Neural progenitor cell (in vitro differentiated cells): ENCODE measurements at regions not wholly inside any gene's neighbourhood (a gene's known extent, or its start where the extent isn't known, plus 50 kb on each side); places are given as distances from the start of the nearest gene placed in this dataset.

ENCODE experiments used
- DNase-seq: peaks from one replicate; pipeline ENCODE4 v3.0.0-alpha.2; 2016; ENCODE audit warnings: low spot score
- H2AFZ ChIP-seq: fragments of 200-600 bp; sonication (generic); replicated peaks from 2 replicates; pipeline ENCODE4 v1.6.1; 2016; ENCODE audit warnings: antibody characterized with exemption
- H3F3A ChIP-seq: fragments of 200-600 bp; sonication (generic); 2 replicates; pipeline ENCODE4 v1.6.1; 2016; ENCODE audit warnings: antibody characterized with exemption, low read depth
- H3K27ac ChIP-seq: fragments of 200-600 bp; sonication (generic); 2 replicates; pipeline ENCODE4 v1.5.1; 2016; ENCODE audit warnings: mild to moderate bottlenecking
- H3K27me3 ChIP-seq: fragments of 200-600 bp; sonication (generic); 2 replicates; pipeline ENCODE4 v1.6.1; 2016; ENCODE audit warnings: mild to moderate bottlenecking, moderate library complexity
- H3K36me3 ChIP-seq: fragments of 200-600 bp; sonication (generic); 2 replicates; pipeline ENCODE4 v1.5.1; 2016
- H3K4me1 ChIP-seq: fragments of 200-600 bp; sonication (generic); 2 replicates; pipeline ENCODE4 v1.6.1; 2016; ENCODE audit warnings: mixed run types
- H3K4me2 ChIP-seq: fragments of 200-600 bp; sonication (generic); 2 replicates; pipeline ENCODE4 v1.6.1; 2016
- H3K4me3 ChIP-seq: fragments of 200-600 bp; sonication (generic); 2 replicates; pipeline ENCODE4 v1.5.1; 2016
- H3K79me2 ChIP-seq: fragments of 200-600 bp; sonication (generic); 2 replicates; pipeline ENCODE4 v1.6.1; 2016; ENCODE audit warnings: low read depth
- H3K9ac ChIP-seq: fragments of 200-600 bp; sonication (generic); 2 replicates; pipeline ENCODE4 v1.6.1; 2016
- H3K9me3 ChIP-seq: fragments of 200-600 bp; sonication (generic); 2 replicates; pipeline ENCODE4 v1.5.1; 2016; ENCODE audit warnings: low read depth
- H4K20me1 ChIP-seq: fragments of 200-600 bp; sonication (generic); 2 replicates; pipeline ENCODE4 v1.6.1; 2016; ENCODE audit warnings: low read depth
- H3K27ac Mint-ChIP-seq: 3 replicates; pipeline ENCODE4 v1.8.0; 2021; ENCODE audit warnings: mixed read lengths
- H3K27me3 Mint-ChIP-seq: 2 replicates; pipeline ENCODE4 v1.8.0; 2022; ENCODE audit warnings: low read depth, mild to moderate bottlenecking, inconsistent platforms, moderate library complexity, mixed read lengths; ENCODE audit not compliant: insufficient read depth
- H3K36me3 Mint-ChIP-seq: 3 replicates; pipeline ENCODE4 v1.8.0; 2021; ENCODE audit warnings: mixed read lengths
- H3K4me1 Mint-ChIP-seq: 3 replicates; pipeline ENCODE4 v1.8.0; 2021; ENCODE audit warnings: mixed read lengths
- H3K4me3 Mint-ChIP-seq: 3 replicates; pipeline ENCODE4 v1.8.0; 2021; ENCODE audit warnings: mild to moderate bottlenecking, moderate library complexity, mixed read lengths
- H3K9me3 Mint-ChIP-seq: 3 replicates; pipeline ENCODE4 v1.8.0; 2020; ENCODE audit warnings: mixed read lengths
- EZH2 ChIP-seq: fragments of 200-600 bp; sonication (generic); IDR thresholded peaks from 2 replicates; pipeline ENCODE4 v1.6.1; 2017; ENCODE audit warnings: antibody characterized with exemption, mild to moderate bottlenecking, moderate library complexity
- EZH2phosphoT487 ChIP-seq: fragments of 200-600 bp; sonication (generic); IDR thresholded peaks from 2 replicates; pipeline ENCODE4 v1.6.1; 2017; ENCODE audit warnings: antibody characterized with exemption
- TF ChIP-seq, protein P1 (sequence below): fragments of 200-600 bp; sonication (generic); IDR thresholded peaks from 2 replicates; pipeline ENCODE4 v1.5.1; 2017; ENCODE audit warnings: antibody characterized with exemption, mild to moderate bottlenecking

DNA sequence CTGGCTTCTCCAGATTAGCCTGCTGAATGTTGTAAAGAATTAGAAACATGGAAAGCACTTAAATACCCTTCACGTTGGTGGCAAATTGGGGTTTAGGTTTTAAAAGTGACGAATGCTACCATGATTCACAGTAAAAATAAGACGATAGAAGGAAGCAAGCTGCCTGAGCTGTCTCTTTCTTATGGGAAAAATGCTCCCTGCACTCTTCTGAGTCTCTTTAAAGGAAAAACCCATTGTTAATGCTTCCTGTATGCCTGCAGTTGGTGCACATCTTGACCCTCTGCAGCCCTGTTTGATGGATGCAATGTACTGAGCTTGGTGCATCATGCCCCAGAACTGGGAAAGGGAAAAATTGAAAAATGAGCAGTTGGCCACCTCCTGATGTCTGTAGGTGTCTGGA lies 258.6 kb upstream of the RASGRP1 start:
- no peak for DNase-seq
- Mint-ChIP-seq H3K27me3 (peaks cover 10% of the 10 kb centered on the region), H3K4me3 (no peak overlapping the region), H3K27ac (no peak overlapping the region), H3K36me3 (no peaks in the 10 kb centered on the region), H3K9me3 (no peaks in the 10 kb centered on the region), H3K4me1 (peaks cover 21% of the 10 kb centered on the region)
- no peak overlapping the region for H3K9ac ChIP-seq
- no peaks in the 10 kb centered on the region for H3K27me3 ChIP-seq
- no peaks in the 10 kb centered on the region for H3K79me2 ChIP-seq
- H3K36me3 ChIP-seq: no peaks in the 10 kb centered on the region
- H3K4me2 ChIP-seq: no peak overlapping the region
- TF ChIP-seq EZH2phosphoT487: no peak
- H3K4me1 ChIP-seq: peaks cover 14% of the 10 kb centered on the region
- no peak overlapping the region for H3K4me3 ChIP-seq
- H2AFZ ChIP-seq: no peak overlapping the region
- no peak overlapping the region for H3K27ac ChIP-seq
- no peaks in the 10 kb centered on the region for H4K20me1 ChIP-seq
- peaks cover 10% of the 10 kb centered on the region for H3F3A ChIP-seq
- H3K9me3 ChIP-seq: no peaks in the 10 kb centered on the region

DNA sequence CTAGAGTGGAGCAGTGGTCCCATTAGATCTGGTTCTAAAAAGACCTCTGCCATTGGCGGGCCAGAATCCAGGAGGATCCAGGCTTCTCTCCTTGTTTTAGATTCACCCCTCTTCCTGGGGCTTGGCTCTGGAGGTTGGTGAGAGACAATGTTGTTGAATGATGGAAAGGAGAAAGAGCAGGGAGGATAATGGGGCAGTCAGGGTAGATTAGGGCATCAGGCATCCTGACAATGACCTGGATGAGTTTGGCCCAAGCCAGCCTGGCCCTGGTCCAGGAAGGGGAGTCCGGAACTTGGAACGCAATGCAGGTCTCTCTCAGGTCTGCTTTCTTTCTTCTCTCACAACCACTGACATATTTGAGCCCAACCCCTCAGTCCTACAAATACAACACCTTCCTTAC lies 260.1 kb upstream of the RASGRP1 start:
- Mint-ChIP-seq H3K4me3 (no peak overlapping the region), H3K4me1 (peaks cover 8% of the 10 kb centered on the region), H3K9me3 (no peaks in the 10 kb centered on the region), H3K27me3 (peaks cover 8% of the 10 kb centered on the region), H3K36me3 (no peaks in the 10 kb centered on the region), H3K27ac (no peak overlapping the region)
- no peaks in the 10 kb centered on the region for H3F3A ChIP-seq
- no peak overlapping the region for H3K4me2 ChIP-seq
- no peak overlapping the region for H2AFZ ChIP-seq
- H3K9me3 ChIP-seq: no peaks in the 10 kb centered on the region
- no peaks in the 10 kb centered on the region for H3K27me3 ChIP-seq
- no peak for TF ChIP-seq EZH2
- TF ChIP-seq, protein P1, sequence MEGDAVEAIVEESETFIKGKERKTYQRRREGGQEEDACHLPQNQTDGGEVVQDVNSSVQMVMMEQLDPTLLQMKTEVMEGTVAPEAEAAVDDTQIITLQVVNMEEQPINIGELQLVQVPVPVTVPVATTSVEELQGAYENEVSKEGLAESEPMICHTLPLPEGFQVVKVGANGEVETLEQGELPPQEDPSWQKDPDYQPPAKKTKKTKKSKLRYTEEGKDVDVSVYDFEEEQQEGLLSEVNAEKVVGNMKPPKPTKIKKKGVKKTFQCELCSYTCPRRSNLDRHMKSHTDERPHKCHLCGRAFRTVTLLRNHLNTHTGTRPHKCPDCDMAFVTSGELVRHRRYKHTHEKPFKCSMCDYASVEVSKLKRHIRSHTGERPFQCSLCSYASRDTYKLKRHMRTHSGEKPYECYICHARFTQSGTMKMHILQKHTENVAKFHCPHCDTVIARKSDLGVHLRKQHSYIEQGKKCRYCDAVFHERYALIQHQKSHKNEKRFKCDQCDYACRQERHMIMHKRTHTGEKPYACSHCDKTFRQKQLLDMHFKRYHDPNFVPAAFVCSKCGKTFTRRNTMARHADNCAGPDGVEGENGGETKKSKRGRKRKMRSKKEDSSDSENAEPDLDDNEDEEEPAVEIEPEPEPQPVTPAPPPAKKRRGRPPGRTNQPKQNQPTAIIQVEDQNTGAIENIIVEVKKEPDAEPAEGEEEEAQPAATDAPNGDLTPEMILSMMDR: no peak
- TF ChIP-seq EZH2phosphoT487: no peak
- peaks cover 2% of the 10 kb centered on the region for H3K4me1 ChIP-seq
- no peak overlapping the region for H3K9ac ChIP-seq
- no peaks in the 10 kb centered on the region for H4K20me1 ChIP-seq
- no peak for DNase-seq
- H3K79me2 ChIP-seq: no peaks in the 10 kb centered on the region
- no peak overlapping the region for H3K27ac ChIP-seq
- H3K36me3 ChIP-seq: no peaks in the 10 kb centered on the region
- no peak overlapping the region for H3K4me3 ChIP-seq

DNA sequence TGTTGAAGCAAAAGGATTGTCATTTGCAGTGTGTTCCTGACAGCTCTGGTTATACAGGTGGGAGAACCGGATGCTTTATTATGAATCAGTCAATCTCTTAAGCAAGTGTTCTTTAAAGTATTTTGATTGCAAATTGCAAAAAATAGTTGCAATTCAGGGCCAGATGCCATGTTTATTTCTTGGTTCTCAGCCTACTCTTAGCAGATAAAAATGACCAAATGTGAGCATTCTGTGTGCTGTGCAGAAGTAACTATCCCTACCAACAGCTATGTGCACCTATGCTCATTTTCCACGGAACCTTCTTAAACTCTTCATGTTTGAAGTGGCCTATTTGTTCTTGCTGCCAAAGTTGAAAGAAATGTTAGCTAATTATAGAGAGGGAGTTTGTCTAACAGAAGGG lies 262.3 kb upstream of the RASGRP1 start:
- TF ChIP-seq EZH2: no peak
- no peak for TF ChIP-seq EZH2phosphoT487
- TF ChIP-seq, protein P1: no peak
- no peak overlapping the region for H3K27ac ChIP-seq
- Mint-ChIP-seq H3K27ac (no peak overlapping the region), H3K4me1 (peaks cover 4% of the 10 kb centered on the region), H3K4me3 (no peak overlapping the region), H3K27me3 (peaks cover 6% of the 10 kb centered on the region), H3K9me3 (peaks cover 2% of the 10 kb centered on the region), H3K36me3 (no peaks in the 10 kb centered on the region)
- no peaks in the 10 kb centered on the region for H3K36me3 ChIP-seq
- H3K4me2 ChIP-seq: no peak overlapping the region
- no peak for DNase-seq
- H3K4me3 ChIP-seq: no peak overlapping the region
- no peaks in the 10 kb centered on the region for H3K79me2 ChIP-seq
- no peaks in the 10 kb centered on the region for H3F3A ChIP-seq
- H3K4me1 ChIP-seq: no peaks in the 10 kb centered on the region
- H2AFZ ChIP-seq: no peak overlapping the region
- no peaks in the 10 kb centered on the region for H4K20me1 ChIP-seq
- no peaks in the 10 kb centered on the region for H3K9me3 ChIP-seq
- H3K9ac ChIP-seq: no peak overlapping the region
- H3K27me3 ChIP-seq: no peaks in the 10 kb centered on the region

DNA sequence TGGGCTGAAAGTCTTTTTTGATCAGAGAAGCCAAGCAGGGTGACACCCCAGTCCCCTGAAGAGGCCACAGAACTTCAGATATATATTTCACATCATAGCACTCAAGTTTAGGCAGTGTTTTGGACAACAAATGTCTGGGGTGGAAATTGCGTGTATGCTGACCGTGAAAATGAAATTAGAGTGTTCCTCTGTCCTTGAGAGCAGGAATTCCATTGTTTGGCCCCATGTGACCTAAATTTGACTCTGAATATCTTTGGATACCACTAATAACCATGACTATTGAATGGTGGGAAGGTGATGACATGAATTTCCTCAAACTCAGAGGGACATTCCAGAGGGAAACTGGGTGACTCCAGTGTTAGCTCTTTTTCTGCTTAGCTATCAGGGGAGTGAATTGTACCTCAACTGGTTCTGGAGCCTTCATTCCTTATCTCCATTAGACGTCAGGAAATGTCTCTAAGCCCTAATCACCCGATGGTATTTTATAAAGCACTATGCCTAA lies 263.5 kb upstream of the RASGRP1 start:
- Histone ChIP-seq H3K4me1 (no peaks in the 10 kb centered on the region), H3K27me3 (no peaks in the 10 kb centered on the region), H3K4me2 (no peak overlapping the region), H3K36me3 (no peaks in the 10 kb centered on the region), H2AFZ (no peak overlapping the region), H3K27ac (no peak overlapping the region), H4K20me1 (no peaks in the 10 kb centered on the region), H3K9me3 (no peaks in the 10 kb centered on the region), H3K9ac (no peak overlapping the region), H3K4me3 (no peak overlapping the region), H3F3A (no peaks in the 10 kb centered on the region), H3K79me2 (no peaks in the 10 kb centered on the region)
- Mint-ChIP-seq H3K4me1 (peaks cover 4% of the 10 kb centered on the region), H3K27ac (no peak overlapping the region), H3K4me3 (no peak overlapping the region), H3K36me3 (no peaks in the 10 kb centered on the region), H3K9me3 (peaks cover 6% of the 10 kb centered on the region), H3K27me3 (peaks cover 6% of the 10 kb centered on the region)
- no peak for DNase-seq
- no peak for TF ChIP-seq EZH2phosphoT487
- TF ChIP-seq, protein P1: no peak
- TF ChIP-seq EZH2: no peak
